Activated T-helper 17 cell treated with anti-CD3 and anti-CD28 coated beads, Interleukin-2, amount 50 U/mL, for 72 hours (primary cell): ENCODE measurements at regions not wholly inside any gene's neighbourhood (a gene's known extent, or its start where the extent isn't known, plus 50 kb on each side); places are given as distances from the start of the nearest gene placed in this dataset.
"Not testable (repeated sequence)": the region's sequence is repeated elsewhere in the genome, so short reads cannot be mapped to it uniquely, and the experiment has no call there.

Experiments
- ATAC-seq: fragments of 150-1000 bp; cut with Tn5 transposase; replicated peaks from 2 replicates; pipeline ENCODE4 v1.10.0; 2021; ENCODE audit warnings: mild to moderate bottlenecking, moderate library complexity
- H3K27ac Mint-ChIP-seq: one replicate; pipeline ENCODE4 v1.8.0; 2022; ENCODE audit warnings: mixed read lengths
- H3K27me3 Mint-ChIP-seq: one replicate; pipeline ENCODE4 v1.8.0; 2022; ENCODE audit warnings: mixed read lengths
- H3K36me3 Mint-ChIP-seq: one replicate; pipeline ENCODE4 v1.8.0; 2022; ENCODE audit warnings: low read depth, mild to moderate bottlenecking, mixed read lengths
- H3K4me1 Mint-ChIP-seq: one replicate; pipeline ENCODE4 v1.8.0; 2022; ENCODE audit warnings: mixed read lengths
- H3K4me3 Mint-ChIP-seq: one replicate; pipeline ENCODE4 v1.8.0; 2022; ENCODE audit warnings: mild to moderate bottlenecking, mixed read lengths
- H3K9me3 Mint-ChIP-seq: one replicate; pipeline ENCODE4 v1.8.0; 2022; ENCODE audit warnings: mixed read lengths

DNA sequence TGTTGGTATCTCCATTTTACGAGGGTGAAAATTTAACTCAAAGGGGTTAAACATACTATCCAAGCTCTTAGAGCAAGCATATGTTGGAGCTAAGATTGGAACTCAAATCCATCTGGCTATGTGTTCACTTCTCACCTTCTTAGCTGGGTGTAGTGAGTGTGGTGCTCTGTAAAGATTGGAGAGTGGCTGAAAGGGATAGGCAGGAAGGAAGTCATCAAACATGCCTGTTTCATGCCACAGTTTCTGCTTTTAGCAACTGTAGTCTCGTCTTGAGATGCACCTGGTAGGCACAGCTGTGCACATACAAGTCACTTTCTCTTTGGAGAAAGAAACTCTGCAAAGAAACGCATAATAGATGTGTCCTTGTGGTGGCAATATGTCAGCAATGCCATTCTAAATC, 189.1 kb upstream of the MDFIC2 start:
- no peaks in the 10 kb centered on the region for H3K36me3 Mint-ChIP-seq
- no peak for ATAC-seq

GRCh38 chr3:70488816-70489215, 176.4 kb upstream of the MDFIC2 start:
- Mint-ChIP-seq H3K36me3 (no peaks in the 10 kb centered on the region), H3K4me3 (no peak overlapping the region), H3K4me1 (no peaks in the 10 kb centered on the region), H3K27me3 (peaks cover 7% of the 10 kb centered on the region), H3K9me3 (no peaks in the 10 kb centered on the region), H3K27ac (no peak overlapping the region)
- ATAC-seq = no peak

More for the DNA sequence above, 189.1 kb upstream of the MDFIC2 start:
- Mint-ChIP-seq H3K27me3 (peaks cover 23% of the 10 kb centered on the region), H3K4me1 (no peaks in the 10 kb centered on the region), H3K27ac (no peak overlapping the region), H3K9me3 (no peaks in the 10 kb centered on the region), H3K4me3 (no peak overlapping the region)

DNA sequence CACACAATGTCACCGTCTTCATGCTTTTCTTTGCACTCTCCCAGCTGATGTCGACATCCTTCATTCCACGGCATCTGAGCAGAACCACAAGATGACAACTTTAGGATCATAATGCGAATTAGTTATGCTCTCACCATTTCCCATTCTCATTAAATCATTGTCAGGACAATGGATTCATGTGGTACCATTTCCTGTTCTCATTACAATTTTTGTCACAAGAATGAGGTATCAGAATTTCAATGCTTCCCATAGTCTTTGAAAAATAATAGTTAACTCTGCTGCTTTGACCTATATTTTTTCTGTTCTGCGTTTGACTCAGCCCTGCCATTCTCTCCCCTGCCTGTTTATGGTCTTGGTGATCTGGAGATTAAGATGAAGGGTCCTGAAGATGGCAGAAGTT, 175.7 kb upstream of the MDFIC2 start:
- Mint-ChIP-seq H3K4me3 (no peak overlapping the region), H3K27me3 (peaks cover 7% of the 10 kb centered on the region), H3K36me3 (no peaks in the 10 kb centered on the region), H3K27ac (no peak overlapping the region), H3K4me1 (no peaks in the 10 kb centered on the region), H3K9me3 (no peaks in the 10 kb centered on the region)
- no peak for ATAC-seq

DNA sequence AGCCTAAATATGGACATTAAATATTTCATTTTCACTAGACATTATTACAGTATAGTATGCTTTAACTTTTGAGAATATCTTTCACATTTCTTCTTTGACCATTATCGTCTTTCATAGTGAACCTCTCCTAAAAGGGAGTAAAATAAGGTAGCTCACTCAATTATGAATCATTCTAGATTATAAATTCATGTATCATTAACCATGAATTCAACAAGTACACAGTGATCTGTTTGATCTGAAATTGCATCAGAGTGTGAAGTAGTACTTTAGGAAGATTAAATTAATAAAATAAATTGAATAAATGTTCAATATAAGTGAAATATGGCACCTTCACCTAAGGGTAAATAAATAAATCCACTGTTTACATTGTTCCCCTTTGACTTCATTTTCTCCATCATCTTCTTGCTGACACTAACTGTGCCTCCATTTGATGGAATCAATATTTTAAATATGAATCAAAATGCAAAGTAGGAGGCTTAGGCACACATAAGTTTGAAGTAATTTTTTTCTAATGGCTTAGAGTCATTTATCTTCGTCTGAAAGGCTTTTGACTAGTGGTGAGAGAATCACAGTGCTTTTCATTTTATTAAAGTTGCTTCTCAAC, 174.1 kb upstream of the MDFIC2 start:
- Mint-ChIP-seq H3K27ac (no peak overlapping the region), H3K9me3 (no peaks in the 10 kb centered on the region), H3K27me3 (peaks cover 12% of the 10 kb centered on the region), H3K4me3 (no peak overlapping the region), H3K36me3 (no peaks in the 10 kb centered on the region), H3K4me1 (no peaks in the 10 kb centered on the region)
- ATAC-seq = no peak

GRCh38 chr3:70476174-70476573, 163.7 kb upstream of the MDFIC2 start:
- Mint-ChIP-seq H3K4me3 (no peak overlapping the region), H3K9me3 (peaks cover 3% of the 10 kb centered on the region), H3K36me3 (no peaks in the 10 kb centered on the region), H3K4me1 (no peaks in the 10 kb centered on the region), H3K27ac (no peak overlapping the region), H3K27me3 (peaks cover 11% of the 10 kb centered on the region)
- ATAC-seq = no peak

GRCh38 chr3:70471464-70472342, 159.3 kb upstream of the MDFIC2 start:
- no peaks in the 10 kb centered on the region for H3K36me3 Mint-ChIP-seq
- no peak overlapping the region for H3K27ac Mint-ChIP-seq
- no peaks in the 10 kb centered on the region for H3K4me1 Mint-ChIP-seq
- peaks cover 3% of the 10 kb centered on the region for H3K9me3 Mint-ChIP-seq
- H3K27me3 Mint-ChIP-seq = peaks cover 15% of the 10 kb centered on the region
- H3K4me3 Mint-ChIP-seq = no peak overlapping the region
- ATAC-seq = no peak

DNA sequence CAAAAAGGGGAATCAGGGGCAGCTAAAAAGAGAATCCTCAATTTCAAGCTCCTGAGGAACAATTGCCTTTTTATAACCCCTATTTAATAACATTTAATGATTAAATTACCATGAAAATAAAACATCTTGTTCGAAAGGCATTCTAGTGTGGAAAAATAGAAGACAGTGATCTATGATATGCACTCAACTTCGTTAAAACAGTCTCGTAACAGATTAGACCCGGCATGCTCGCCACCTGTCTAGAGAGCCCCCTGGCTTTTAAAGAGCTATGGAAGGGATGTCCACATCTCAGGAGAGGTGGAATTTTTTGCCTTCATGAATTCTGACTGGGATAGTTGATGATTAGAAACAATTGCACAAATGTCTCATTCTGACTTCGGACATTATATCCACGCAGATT, 153.7 kb upstream of the MDFIC2 start:
- Mint-ChIP-seq H3K27me3 (peaks cover 11% of the 10 kb centered on the region), H3K36me3 (no peaks in the 10 kb centered on the region), H3K4me1 (no peaks in the 10 kb centered on the region), H3K9me3 (peaks cover 3% of the 10 kb centered on the region), H3K4me3 (no peak overlapping the region), H3K27ac (no peak overlapping the region)
- no peak for ATAC-seq

DNA sequence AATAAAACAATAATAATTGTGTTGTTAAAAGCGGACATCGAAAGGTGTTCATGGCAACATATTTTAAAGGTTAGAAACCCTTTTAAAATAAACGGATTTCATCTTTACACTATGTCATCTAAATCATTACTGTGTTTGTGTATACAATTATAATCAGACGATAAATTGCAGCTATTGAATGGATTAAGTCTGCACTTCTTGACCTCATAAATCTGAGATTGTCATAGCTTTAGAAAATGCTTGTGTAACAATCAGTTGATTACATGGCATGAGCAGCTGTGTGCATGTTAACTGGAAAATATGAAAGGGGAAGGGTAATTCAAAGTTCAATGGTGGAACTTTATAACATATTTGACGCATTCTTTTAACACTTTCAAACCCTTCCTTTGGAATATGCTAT, 152.4 kb upstream of the MDFIC2 start:
- no peaks in the 10 kb centered on the region for H3K4me1 Mint-ChIP-seq
- peaks cover 13% of the 10 kb centered on the region for H3K27me3 Mint-ChIP-seq

DNA sequence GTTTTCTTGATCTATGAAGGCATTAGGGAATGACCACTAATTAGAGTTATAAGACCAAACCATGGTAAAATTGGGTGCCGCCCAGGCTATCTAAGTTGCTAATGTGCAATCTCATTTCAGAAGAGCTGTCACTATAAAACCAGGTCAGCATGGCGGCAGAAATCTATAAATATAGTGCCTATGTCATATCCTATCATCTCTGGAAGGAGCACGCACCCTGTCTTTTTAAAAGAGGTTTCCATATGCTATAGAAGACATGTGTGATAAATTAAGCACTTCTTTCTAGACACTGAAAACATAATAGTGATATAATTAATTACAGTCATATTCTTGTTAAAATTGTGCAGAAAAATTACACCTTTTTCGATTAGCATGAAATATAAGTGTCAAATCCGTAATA, 152.0 kb upstream of the MDFIC2 start:
- ATAC-seq = no peak
- H3K27ac Mint-ChIP-seq = no peak overlapping the region
- peaks cover 13% of the 10 kb centered on the region for H3K27me3 Mint-ChIP-seq
- H3K4me3 Mint-ChIP-seq = no peak overlapping the region
- peaks cover 3% of the 10 kb centered on the region for H3K9me3 Mint-ChIP-seq
- H3K36me3 Mint-ChIP-seq = no peaks in the 10 kb centered on the region
- H3K4me1 Mint-ChIP-seq = no peaks in the 10 kb centered on the region

More for the DNA sequence above, 152.4 kb upstream of the MDFIC2 start:
- no peak for ATAC-seq
- H3K4me3 Mint-ChIP-seq = no peak overlapping the region
- H3K27ac Mint-ChIP-seq = no peak overlapping the region
- no peaks in the 10 kb centered on the region for H3K36me3 Mint-ChIP-seq
- peaks cover 3% of the 10 kb centered on the region for H3K9me3 Mint-ChIP-seq

GRCh38 chr3:70450220-70450619, 137.8 kb upstream of the MDFIC2 start:
- ATAC-seq, H3K4me1 Mint-ChIP-seq, H3K27me3 Mint-ChIP-seq, H3K4me3 Mint-ChIP-seq, H3K9me3 Mint-ChIP-seq, H3K36me3 Mint-ChIP-seq, H3K27ac Mint-ChIP-seq: not testable (repeated sequence)

DNA sequence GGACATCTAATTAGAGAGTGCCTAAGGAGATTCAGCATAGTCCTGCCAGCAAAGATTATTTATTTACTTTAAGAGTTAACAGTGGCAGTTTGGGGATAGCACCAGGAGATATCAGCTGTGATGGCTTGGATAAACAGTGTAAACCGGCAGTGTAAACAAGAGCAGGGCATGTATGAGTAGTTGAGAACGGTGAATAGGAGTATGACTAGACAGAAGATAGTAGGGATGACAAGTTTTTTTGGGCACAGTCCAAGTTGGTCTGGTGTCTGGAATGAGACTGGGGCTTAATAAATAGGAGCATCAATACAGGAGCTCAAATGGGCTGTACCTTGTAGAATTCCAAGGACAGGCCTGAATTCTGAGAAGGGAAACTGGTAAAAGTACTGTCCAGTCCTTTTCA, 123.0 kb upstream of the MDFIC2 start:
- ATAC-seq, H3K27ac Mint-ChIP-seq, H3K4me1 Mint-ChIP-seq, H3K36me3 Mint-ChIP-seq, H3K4me3 Mint-ChIP-seq, H3K9me3 Mint-ChIP-seq: not testable (repeated sequence)
- H3K27me3 Mint-ChIP-seq = peaks cover 25% of the 10 kb centered on the region

GRCh38 chr3:70433091-70433490, 120.7 kb upstream of the MDFIC2 start:
- Mint-ChIP-seq H3K4me1 (no peaks in the 10 kb centered on the region), H3K27ac (no peak overlapping the region), H3K9me3 (peaks cover 4% of the 10 kb centered on the region), H3K4me3 (no peak overlapping the region), H3K27me3 (peaks cover 10% of the 10 kb centered on the region), H3K36me3 (no peaks in the 10 kb centered on the region)
- ATAC-seq = no peak

- Mint-ChIP-seq H3K36me3 (no peaks in the 10 kb centered on the region), H3K27me3 (peaks cover 10% of the 10 kb centered on the region), H3K9me3 (peaks cover 4% of the 10 kb centered on the region), H3K27ac (no peak overlapping the region), H3K4me3 (no peak overlapping the region), H3K4me1 (no peaks in the 10 kb centered on the region)
- no peak for ATAC-seq
Observed at GRCh38 chr3:70431911-70432310, 119.5 kb upstream of the MDFIC2 start.

DNA sequence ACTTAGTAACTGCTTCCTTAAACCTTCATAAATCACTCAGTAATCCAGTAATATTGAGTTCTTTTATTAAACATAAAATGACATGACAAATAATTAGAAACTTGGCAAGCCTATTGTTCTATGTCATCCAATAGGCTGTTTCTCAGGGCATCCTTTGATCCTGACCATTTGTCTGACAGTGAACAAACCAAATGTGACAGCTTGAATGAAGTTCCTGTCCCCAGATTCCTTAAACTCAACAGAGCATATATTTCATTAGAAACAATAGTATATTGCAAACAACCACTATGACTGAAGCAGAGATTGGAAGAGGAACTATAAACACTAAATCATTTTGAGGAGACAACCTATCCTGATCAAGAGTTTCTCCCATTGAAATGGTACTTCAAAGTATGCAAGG, 113.6 kb upstream of the MDFIC2 start:
- no peak overlapping the region for H3K4me3 Mint-ChIP-seq
- no peak overlapping the region for H3K27ac Mint-ChIP-seq
- no peaks in the 10 kb centered on the region for H3K9me3 Mint-ChIP-seq
- ATAC-seq = no peak
- peaks cover 7% of the 10 kb centered on the region for H3K27me3 Mint-ChIP-seq
- H3K36me3 Mint-ChIP-seq = no peaks in the 10 kb centered on the region
- H3K4me1 Mint-ChIP-seq = no peaks in the 10 kb centered on the region

- peaks cover 10% of the 10 kb centered on the region for H3K27me3 Mint-ChIP-seq
- no peak for ATAC-seq
Observed at GRCh38 chr3:70421506-70421905, 109.1 kb upstream of the MDFIC2 start.

More at GRCh38 chr3:70421506-70421905, 109.1 kb upstream of the MDFIC2 start:
- no peaks in the 10 kb centered on the region for H3K9me3 Mint-ChIP-seq
- no peaks in the 10 kb centered on the region for H3K36me3 Mint-ChIP-seq
- H3K4me3 Mint-ChIP-seq = no peak overlapping the region
- H3K27ac Mint-ChIP-seq = no peak overlapping the region
- H3K4me1 Mint-ChIP-seq = no peaks in the 10 kb centered on the region
